GM23338 (cell line): ENCODE measurements at regions not wholly inside any gene's neighbourhood (a gene's known extent, or its start where the extent isn't known, plus 50 kb on each side); places are given as distances from the start of the nearest gene placed in this dataset.

Source experiments
- CREB1 ChIP-seq: fragments of 250-450 bp; sonication (Bioruptor Pico); IDR thresholded peaks from 2 replicates; pipeline ENCODE4 v1.5.0; 2020; ENCODE audit warnings: low read depth, mild to moderate bottlenecking, moderate library complexity
- CTCF ChIP-seq, 2 experiments: fragments of 200-600 bp in 1 of 2; sonication (generic) in 1 of 2; conservative IDR thresholded peaks; 2 replicates each; pipeline versions ENCODE4 v1.5.1 to v1.6.1; 2016 to 2017; ENCODE audit warnings: antibody characterized with exemption in 2 of 2, low read depth in 2 of 2, mild to moderate bottlenecking in 2 of 2, moderate library complexity in 1 of 2
- EZH2 ChIP-seq: fragments of 200-600 bp; sonication (generic); IDR thresholded peaks from one replicate; pipeline ENCODE4 v1.8.0; 2017; ENCODE audit warnings: antibody characterized with exemption, mild to moderate bottlenecking, low read depth; ENCODE audit not compliant: unreplicated experiment
- EZH2phosphoT487 ChIP-seq: fragments of 200-600 bp; sonication (generic); IDR thresholded peaks from one replicate; pipeline ENCODE4 v1.8.1; 2018; ENCODE audit warnings: antibody characterized with exemption; ENCODE audit not compliant: unreplicated experiment
- POLR2AphosphoS5 ChIP-seq: IDR thresholded peaks from 2 replicates; pipeline ENCODE4 v1.6.1; 2016; ENCODE audit warnings: antibody characterized with exemption, low read depth
- REST ChIP-seq: IDR thresholded peaks from one replicate; pipeline ENCODE4 v1.6.1; 2018; ENCODE audit warnings: antibody characterized with exemption; ENCODE audit not compliant: unreplicated experiment
- STAT1 ChIP-seq: IDR thresholded peaks from one replicate; pipeline ENCODE4 v1.6.1; 2016; ENCODE audit warnings: antibody characterized with exemption; ENCODE audit not compliant: unreplicated experiment
- ZNF114 ChIP-seq: fragments of 250-450 bp; sonication (Bioruptor Pico); IDR thresholded peaks from 2 replicates; pipeline ENCODE4 v1.5.0; 2020; ENCODE audit warnings: mild to moderate bottlenecking, moderate library complexity
- ZNF331 ChIP-seq: fragments of 250-450 bp; sonication (Bioruptor Pico); IDR thresholded peaks from 2 replicates; pipeline ENCODE4 v1.5.0; 2020; ENCODE audit warnings: low read depth, mild to moderate bottlenecking, moderate library complexity

GRCh38 chr12:86565038-86565437 lies 308.8 kb upstream of the MGAT4C start:
- TF ChIP-seq ZNF114 (no peak), EZH2 (no peak), CTCF (conservative IDR thresholded peaks at IDR 0.05; ENCODE audit: low read depth in 2 of 2) (no peak), CREB1 (CRISPR knock-in tag) (no peak), REST (no peak), POLR2AphosphoS5 (no peak), ZNF331 (no peak), EZH2phosphoT487 (no peak), STAT1 (no peak)
